ENCODE measurements at regions not wholly inside any gene's neighbourhood (a gene's known extent, or its start where the extent isn't known, plus 50 kb on each side); places are given as distances from the start of the nearest gene placed in this dataset.

DNA sequence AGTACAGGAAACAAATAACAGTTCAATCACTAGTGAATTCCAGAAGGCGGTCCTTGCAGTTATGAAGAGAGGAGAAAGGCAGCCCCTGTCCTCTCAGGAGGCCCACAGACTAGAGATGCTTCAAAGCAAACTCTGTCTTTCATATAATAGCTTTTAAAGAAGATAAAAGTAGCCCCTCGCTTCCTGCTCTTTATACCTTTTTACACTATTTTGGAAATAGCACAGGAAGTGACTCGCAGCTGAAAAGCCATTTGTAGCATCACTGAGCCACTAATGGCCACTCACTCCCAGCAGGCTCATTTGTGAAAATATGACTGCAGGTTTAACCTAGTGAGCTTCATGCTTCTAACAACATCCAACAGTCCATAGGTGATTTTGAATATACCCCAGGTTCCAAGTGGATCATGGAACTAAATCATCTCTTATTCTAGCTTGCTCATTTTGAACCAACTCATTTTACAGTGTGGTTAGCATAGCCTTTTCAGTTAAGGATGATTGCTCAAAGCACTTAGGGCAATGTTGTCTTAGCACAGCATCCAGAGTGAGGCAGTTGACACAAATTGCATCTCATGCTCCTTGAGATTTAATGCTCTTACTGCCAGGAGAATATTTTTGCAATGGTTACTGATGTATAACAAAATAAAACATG is 136.0 kb upstream of the NRSN1 start:
- DNase-seq (ENCODE audit: low read depth, low spot score) = no peak
- no peak overlapping the region for H3K27ac ChIP-seq

DNA sequence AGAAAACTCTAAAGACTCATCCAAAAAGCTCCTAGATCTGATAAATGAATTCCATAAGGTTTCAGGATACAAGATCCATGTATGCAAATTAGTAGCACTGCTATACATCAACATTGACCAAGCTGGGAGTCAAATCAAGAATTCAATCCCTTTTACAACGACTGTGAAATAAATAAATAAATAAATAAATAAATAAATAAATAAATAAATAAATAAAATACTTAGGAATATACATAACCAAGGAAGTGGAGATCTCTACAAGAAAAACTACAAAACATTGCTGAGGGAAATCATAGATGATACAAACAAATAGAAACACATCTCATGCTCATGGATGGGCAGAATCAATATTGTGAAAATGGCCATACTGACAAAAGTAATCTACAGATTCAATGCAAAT is 132.0 kb upstream of the NRSN1 start:
- H3K27ac ChIP-seq = no peak overlapping the region
- no peak for DNase-seq (ENCODE audit: low read depth, low spot score)

DNA sequence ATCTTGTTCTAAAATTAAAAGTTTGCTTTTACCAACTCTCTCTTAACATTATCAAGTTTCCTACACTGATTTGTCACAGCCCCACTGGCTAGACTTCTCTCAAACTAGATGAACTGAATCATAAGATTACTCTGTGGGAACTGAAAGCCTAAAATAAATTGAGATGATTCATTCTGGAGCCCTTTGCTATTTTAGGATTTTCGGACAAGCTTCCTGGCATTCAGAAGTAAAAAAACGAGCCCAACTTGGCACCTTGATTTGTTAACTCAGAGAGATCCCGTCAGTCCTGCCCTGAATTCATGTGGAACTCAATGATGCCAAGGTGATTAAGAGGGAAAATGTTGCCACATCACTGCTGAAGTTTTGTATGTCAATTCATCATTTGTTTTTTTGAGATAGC is 122.0 kb upstream of the NRSN1 start:
- no peak overlapping the region for H3K27ac ChIP-seq
- peak; percentile 51 for DNase-seq (ENCODE audit: low read depth, low spot score)

DNA sequence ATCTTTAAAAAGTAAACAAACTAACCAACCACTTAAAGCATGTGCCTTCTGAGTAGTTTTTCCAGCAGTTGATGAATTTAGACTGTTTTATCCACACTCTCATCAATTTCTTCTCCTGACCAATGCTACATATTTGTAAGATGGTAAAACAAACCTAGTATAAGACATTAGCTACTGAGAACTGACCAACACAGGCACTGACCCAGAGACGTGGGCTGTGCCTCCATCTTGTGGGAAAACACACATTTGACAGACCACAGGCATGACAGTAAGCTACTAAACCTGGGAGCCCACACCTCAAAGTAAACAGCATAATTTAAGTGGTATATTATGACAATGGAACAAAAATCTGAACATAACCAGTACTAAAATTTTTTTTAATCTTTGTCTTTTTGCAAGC is 121.4 kb upstream of the NRSN1 start:
- no peak overlapping the region for H3K27ac ChIP-seq
- no peak for DNase-seq (ENCODE audit: low read depth, low spot score)

DNA sequence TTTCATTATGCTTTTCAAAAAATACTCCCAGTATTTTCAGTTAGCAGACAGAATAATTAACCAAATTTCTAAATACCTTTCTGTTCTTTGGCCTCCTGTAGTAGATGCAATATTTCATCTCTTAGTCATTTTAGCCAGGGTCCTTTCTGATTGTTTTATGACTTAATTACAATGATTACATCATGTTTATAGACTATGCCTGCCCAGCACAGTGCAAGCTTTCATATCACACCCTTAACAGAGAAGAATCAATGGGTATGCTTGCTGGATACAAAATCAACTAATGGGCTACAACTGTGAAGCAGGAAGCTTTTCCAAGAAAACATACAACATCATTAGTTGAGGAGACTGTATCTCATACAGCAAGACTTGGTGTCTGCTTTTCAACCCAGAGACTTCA is 119.8 kb upstream of the NRSN1 start:
- no peak overlapping the region for H3K27ac ChIP-seq
- DNase-seq (ENCODE audit: low read depth, low spot score) = no peak

DNA sequence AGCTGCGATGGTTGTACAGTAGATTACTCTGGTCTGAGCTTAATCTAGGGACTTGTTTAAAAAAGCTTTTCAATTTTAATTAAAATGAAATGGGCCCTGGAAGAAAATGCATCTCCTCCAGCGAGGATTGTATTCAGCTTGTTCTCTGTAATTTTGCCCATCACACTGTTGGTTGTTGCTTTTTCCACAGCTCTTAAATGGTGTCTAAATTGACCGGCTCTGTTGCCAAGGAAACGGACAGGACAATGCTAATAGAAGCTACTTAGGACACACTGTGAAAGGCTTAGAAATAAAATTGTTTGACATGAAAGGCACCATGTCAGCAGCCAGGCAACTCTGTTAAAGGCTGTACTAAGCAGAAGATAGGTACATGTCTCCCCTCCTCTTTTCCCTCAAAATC is 116.7 kb upstream of the NRSN1 start:
- H3K27ac ChIP-seq = no peak overlapping the region
- DNase-seq (ENCODE audit: low read depth, low spot score) = no peak

DNA sequence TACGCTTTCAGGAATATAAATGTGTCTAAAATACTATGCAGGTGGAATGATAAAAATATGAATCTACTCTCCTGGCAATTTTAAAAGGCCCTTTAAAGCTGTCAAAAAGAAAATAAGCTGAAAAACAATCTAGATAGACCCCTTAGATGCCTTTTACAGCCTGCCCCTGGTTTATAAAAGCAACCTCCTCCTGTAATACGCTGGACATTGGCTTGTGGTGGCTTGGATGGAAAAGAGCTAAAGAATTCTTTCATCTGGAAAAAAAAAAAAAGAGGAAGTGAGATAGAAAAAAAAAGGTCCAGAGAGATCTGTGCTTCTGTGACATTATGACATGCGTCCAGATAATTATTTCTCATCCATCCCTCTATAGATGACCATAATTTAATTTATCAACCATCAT is 115.9 kb upstream of the NRSN1 start:
- no peak overlapping the region for H3K27ac ChIP-seq
- no peak for DNase-seq (ENCODE audit: low read depth, low spot score)

DNA sequence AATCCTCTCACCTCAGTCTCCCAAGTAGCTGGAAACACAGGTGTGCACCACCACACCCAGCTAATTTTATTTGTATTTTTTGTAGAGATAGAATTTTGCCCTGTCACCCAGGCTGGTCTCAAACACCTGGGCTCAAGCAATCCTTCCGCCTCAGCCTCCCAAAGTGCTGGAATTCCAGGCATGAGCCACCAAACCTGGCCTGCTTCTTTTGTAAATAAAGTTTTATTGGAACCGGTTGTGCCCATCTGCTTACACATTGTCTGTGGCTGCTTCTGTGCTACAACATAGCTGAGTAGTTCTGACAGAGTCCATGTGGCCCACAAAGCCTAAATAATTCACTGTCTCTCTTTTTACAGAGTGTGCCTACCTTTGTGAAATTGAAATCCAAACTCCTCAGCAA is 109.7 kb upstream of the NRSN1 start:
- no peak for DNase-seq (ENCODE audit: low read depth, low spot score)

DNA sequence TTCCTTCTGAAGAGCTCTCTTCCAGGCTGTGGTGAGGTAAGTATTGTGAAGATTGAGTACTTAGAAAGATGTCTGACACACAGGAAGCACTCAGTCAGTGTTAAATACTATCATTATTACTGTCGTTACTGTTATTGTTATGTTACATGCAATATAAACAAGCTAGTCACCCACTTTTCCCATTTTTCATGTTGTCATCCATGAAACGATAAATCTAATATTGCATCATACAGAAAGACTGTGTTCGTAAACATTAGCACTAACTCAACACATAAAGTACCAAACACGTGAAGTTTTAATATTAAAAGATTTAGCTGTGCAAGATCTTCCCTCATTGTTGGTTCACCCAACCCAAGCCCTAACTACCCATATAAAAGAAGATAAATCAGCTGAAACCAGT is 109.2 kb upstream of the NRSN1 start:
- H3K27ac ChIP-seq = no peak overlapping the region
- DNase-seq (ENCODE audit: low read depth, low spot score) = no peak

More for the DNA sequence above, 109.7 kb upstream of the NRSN1 start:
- no peak overlapping the region for H3K27ac ChIP-seq

DNA sequence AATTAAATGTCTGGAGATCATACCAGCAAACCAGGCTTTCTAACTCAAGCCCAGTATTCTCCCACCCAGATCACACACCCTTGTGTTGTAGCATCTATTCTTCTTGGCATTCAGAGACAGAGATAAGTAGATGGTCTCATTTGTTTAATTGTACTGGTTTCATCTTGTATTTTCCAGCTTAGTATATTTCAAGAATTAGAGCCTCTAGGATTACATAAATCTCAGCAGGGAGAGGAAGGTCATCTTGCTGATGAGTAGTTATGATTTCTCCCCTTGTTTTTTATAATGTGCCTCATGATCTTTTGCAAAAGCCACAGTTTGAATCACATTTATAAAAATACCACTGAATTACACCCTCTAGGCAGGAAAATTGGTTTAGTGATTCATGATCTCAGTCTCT is 106.6 kb upstream of the NRSN1 start:
- DNase-seq (ENCODE audit: low read depth, low spot score) = no peak

DNA sequence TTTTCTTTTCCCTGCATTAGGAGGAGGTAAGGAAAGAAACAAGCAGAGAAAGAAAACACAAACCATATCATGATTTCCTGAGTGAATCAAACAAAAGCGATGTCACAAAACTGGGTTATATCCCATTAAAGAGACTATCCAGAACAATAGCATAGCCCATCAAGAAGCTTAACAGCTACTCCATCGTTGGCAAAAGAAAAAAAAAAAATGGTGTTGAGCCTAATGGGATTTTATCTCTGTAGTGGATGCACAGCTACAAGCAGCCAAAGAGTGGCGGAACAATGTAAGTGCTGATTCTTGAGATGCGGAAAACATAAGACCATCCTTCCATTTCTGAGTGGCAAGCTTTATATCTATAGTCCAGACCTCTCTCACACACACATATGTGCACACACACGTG is 106.2 kb upstream of the NRSN1 start:
- DNase-seq (ENCODE audit: low read depth, low spot score) = no peak
- no peak overlapping the region for H3K27ac ChIP-seq

More for the DNA sequence above, 106.6 kb upstream of the NRSN1 start:
- H3K27ac ChIP-seq = no peak overlapping the region

DNA sequence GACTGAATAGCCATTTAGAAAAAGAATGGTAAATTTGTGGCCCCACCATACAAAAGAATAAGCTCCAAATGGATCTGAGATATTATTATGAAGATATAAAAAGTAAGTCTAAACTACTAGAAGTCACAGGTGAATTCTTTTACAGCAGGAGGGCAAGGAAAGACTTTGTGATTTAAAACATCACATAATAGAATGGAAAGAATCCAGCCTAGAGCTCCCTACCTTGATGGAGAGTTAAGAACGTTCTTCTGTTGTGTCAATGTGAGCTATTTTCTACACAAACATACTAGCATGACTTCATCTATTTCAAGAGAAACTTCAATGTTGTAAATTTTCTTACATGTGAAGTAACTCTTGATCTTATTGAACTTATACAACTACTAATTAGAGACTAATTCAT is 100.0 kb upstream of the NRSN1 start:
- DNase-seq (ENCODE audit: low read depth, low spot score) = no peak
- H3K27ac ChIP-seq = no peak overlapping the region

DNA sequence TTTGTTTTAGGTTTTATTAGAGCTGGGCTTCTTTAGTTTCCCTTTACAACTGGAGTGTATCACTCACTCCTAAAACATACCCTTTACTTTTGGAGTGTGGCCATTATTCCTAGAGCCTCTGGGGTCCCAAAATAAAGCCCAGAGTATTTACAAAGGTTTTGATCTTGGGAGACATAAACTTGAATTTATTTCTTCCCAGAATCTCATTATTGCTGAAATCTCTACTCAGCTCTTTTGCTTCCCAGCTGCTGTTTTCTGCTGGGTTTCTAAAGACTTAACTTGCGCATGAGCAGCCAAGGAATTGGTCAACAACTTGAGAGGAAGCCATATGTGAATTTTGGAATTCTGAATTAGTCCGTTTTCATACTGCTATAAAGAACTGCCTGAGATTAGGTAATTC is 94.5 kb upstream of the NRSN1 start:
- no peak for DNase-seq (ENCODE audit: low read depth, low spot score)
- no peak overlapping the region for H3K27ac ChIP-seq

DNA sequence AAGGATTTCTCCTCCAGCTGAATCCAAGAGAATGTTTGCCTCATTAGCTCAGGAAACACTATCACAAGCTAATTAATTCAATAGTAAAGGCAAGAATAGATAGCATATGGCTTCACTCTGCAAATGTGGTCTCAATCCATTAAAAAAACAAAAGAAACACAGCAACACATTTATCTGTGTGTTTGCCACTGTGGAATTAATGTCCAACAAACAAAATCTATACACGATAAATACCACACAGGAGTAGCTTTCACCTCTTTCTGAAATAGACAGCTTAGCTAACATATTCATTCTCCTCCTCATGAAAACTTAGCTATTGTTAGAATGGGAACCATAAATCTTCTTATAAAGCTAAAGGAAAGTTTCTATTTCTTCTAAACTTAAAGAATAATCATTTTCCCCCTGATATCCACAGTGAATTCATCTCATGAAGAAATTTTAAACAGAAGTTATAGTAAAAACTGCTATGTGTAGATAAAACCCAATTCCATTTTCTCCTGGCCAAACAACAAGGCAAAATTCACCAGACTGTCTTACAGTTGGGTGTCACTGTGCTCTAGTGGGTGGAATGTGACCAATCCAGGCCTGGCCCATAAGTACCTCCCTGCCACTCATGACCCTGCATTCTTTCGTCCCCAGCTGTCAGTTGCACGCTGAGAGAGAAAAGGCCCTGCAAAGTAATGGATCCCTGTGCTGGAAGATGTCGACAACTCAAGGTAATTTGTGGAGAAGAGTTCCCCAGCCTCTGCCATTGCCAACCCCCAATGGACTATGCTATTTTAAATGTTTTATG is 92.9 kb upstream of the NRSN1 start:
- no peak for DNase-seq (ENCODE audit: low read depth, low spot score)
- no peak overlapping the region for H3K27ac ChIP-seq

DNA sequence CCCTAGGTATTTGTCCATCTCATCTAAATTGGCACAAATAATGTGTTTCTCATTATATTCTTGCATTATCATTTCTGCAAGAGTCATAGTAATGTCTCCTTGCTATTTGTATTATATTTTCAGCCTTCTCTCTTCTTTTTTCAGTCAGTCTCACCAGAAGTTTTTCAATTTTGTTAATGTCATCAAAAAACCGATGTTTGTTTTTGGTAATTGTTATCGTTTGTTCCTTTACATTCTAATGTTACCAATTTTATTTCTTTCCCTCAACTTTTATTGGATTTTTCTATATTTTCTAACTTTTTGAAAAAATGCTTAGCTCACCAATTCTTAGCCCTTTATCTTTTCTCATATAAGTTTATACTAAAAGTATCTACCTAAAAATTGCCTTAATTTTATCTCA is 82.2 kb upstream of the NRSN1 start:
- no peak for DNase-seq (ENCODE audit: low read depth, low spot score)
- no peak overlapping the region for H3K27ac ChIP-seq

DNA sequence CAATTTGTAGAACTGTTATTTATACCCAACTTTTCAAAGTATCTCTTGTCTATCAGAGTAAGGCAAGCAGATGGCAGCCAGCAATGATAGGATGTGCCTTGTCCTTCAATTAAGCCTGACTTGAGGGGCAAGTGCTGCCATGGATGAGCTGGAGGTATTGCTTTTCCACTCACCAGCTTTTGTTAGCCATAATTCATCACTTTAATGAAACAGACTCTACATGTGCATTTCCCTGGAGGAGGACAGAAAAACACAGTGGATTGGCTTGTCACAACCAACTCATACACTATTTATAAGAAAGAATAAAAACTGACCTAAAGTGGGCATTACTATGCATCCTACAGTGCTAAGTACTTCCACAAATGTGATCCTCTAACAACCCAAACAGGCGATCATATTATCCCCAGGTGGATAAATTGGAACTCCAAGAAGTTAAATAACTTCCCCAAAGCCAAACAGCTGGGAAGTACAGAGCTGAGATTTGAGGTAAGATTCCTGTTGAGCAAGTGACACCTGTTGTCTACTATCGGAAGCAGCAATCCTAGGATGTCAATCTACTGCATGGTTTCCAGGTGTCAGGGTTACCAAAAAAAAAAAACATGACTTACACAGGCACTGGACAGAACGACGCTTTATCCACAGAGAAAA is 73.9 kb upstream of the NRSN1 start:
- DNase-seq (ENCODE audit: low read depth, low spot score) = no peak
- no peak overlapping the region for H3K27ac ChIP-seq

DNA sequence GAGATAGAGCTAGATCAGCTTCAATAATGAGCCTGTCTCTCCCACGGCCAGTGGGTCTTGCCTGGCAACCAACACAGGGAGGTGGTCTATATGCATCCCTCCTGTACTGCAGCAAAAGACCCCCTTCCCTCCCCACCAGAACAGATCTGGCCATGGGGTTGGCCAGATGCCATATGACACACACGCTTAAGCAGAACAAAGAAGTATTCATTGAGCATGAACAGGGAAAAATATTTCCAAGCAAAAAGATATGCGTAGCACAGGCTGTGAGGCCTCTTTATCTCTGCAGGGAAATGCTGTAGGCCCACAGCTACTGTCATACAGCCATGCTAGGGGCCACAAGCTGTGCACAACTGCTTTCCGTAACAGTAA is 73.4 kb upstream of the NRSN1 start:
- no peak for DNase-seq (ENCODE audit: low read depth, low spot score)
- H3K27ac ChIP-seq = no peak overlapping the region

DNA sequence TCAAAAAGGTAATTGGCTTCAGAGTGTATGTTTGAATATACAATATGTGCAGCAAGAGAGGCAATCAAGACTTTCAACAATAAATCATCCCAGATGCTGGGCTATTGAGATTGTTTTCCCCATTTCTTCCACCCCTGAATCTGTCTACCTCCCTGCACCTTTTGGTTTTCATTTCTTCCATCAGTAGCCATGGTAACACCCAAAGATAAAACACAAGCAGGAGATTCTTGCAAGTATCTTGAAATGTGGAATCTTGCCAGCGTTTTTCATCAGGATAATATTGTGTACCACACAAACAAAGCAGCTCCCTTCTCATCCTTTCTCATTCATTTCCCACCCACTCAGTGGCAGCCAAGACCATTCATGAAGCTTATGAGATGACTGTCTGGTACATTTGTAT is 73.0 kb upstream of the NRSN1 start:
- DNase-seq (ENCODE audit: low read depth, low spot score) = no peak
- no peak overlapping the region for H3K27ac ChIP-seq

DNA sequence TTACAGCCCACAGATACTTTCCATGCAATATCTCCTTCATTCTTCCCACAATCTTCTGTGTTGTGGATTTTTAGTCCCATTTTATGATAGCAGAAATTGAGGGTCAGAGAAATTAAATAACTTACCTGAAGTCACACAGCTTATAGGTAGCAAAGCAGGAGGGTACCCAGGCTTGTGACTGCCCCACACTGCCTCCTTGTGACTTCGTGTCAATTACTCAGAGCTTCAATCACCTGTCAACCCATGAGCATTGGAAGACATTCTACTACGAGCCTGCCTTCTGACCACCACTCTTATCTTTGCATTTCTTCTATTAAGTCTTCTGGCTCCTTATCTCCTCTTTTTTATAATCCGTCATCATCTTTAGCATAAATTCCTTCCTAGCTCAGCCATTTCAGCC is 71.6 kb upstream of the NRSN1 start:
- H3K27ac ChIP-seq = no peak overlapping the region
- no peak for DNase-seq (ENCODE audit: low read depth, low spot score)

DNA sequence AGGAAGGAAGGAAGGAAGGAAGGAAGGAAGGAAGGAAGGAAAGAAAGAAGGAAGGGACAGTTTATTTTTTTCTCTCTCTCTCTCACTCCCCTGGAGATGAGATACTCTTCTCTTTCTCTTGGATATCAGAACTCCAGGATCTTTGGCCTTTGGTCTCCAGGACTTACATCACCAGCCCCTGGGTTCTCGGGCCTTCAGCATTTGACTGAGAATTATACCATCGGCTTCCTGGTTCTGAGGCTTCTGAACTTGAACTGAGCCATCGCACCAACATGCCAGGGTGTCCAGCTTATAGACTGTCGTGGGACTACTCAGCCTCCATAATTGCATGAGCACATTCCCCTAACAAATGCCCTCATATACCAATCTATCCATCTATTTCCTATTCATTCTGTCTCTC is 69.4 kb upstream of the NRSN1 start:
- H3K27ac ChIP-seq = no peak overlapping the region

DNA sequence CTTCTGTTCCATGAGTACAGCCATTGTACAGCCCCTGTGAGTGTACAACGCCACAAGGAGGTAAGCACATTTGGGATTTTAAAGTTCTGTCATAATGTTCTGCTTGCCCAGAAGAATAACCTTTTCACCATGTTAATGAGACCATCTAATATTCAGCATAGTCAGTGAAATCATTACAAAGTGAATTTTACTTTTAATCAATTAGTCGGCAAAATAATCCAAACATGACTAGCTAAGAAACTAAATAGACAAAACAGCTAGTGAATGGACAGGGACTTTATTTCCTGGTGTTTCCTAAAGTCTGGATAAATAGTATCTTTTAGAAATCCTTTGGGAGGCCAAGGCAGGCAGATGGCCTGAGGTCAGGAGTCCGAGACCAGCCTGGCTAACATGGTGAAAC is 69.0 kb upstream of the NRSN1 start:
- no peak overlapping the region for H3K27ac ChIP-seq
- DNase-seq (ENCODE audit: low read depth, low spot score) = no peak

More for the DNA sequence above, 69.4 kb upstream of the NRSN1 start:
- no peak for DNase-seq (ENCODE audit: low read depth, low spot score)

Measured in epithelial cell of prostate (primary cell).